ENCODE measurements at regions not wholly inside any gene's neighbourhood (a gene's known extent, or its start where the extent isn't known, plus 50 kb on each side); places are given as distances from the start of the nearest gene placed in this dataset.
A peak's percentile ranks its signal among the peaks of the same experiment; 100 is the strongest.

- no peak for DNase-seq
Observed at GRCh38 chr1:110816945-110817344, 56.0 kb upstream of the CD53 start.

- DNase-seq: no peak
Observed at GRCh38 chr1:110811529-110811928, 61.4 kb upstream of the CD53 start.

GRCh38 chr1:110800079-110800478 lies 72.9 kb upstream of the CD53 start:
- peak; percentile 9 for DNase-seq

GRCh38 chr1:110798691-110799256 lies 74.2 kb upstream of the CD53 start:
- DNase-seq: no peak

- DNase-seq: no peak
Observed at GRCh38 chr1:110788673-110789072, 84.3 kb upstream of the CD53 start.

- DNase-seq: peak; percentile 57
Observed at GRCh38 chr1:110787328-110788071, 85.4 kb upstream of the CD53 start.

GRCh38 chr1:110786802-110787327 lies 86.1 kb upstream of the CD53 start:
- DNase-seq: no peak

GRCh38 chr1:110785612-110786011 lies 87.3 kb upstream of the CD53 start:
- DNase-seq: no peak

GRCh38 chr1:110785055-110785454 lies 87.9 kb upstream of the CD53 start:
- no peak for DNase-seq

GRCh38 chr1:110783292-110783918 lies 89.5 kb upstream of the CD53 start:
- peak; percentile 82 for DNase-seq

GRCh38 chr1:110781525-110781924 lies 91.4 kb upstream of the CD53 start:
- no peak for DNase-seq

GRCh38 chr1:110780600-110781484 lies 92.1 kb upstream of the CD53 start:
- DNase-seq: peak; percentile 83

GRCh38 chr1:110779636-110780035 lies 93.3 kb upstream of the CD53 start:
- DNase-seq: no peak

GRCh38 chr1:110778821-110779220 lies 94.1 kb upstream of the CD53 start:
- DNase-seq: no peak

GRCh38 chr1:110777228-110777627 lies 95.7 kb upstream of the CD53 start:
- DNase-seq: no peak

- DNase-seq: no peak
Observed at GRCh38 chr1:110774398-110774797, 98.5 kb upstream of the CD53 start.

GRCh38 chr1:110773813-110774212 lies 99.1 kb upstream of the KCNA3 start:
- DNase-seq: no peak

- no peak for DNase-seq
Observed at GRCh38 chr1:110771245-110772022, 96.7 kb upstream of the KCNA3 start.

- no peak for DNase-seq
Observed at GRCh38 chr1:110770832-110771231, 96.1 kb upstream of the KCNA3 start.

GRCh38 chr1:110768605-110769004 lies 93.9 kb upstream of the KCNA3 start:
- DNase-seq: no peak

GRCh38 chr1:110766336-110766647 lies 91.6 kb upstream of the KCNA3 start:
- DNase-seq: no peak

- DNase-seq: peak; percentile 65
Observed at GRCh38 chr1:110765640-110766335, 91.0 kb upstream of the KCNA3 start.
